GM12878 (cell line): ENCODE measurements at regions not wholly inside any gene's neighbourhood (a gene's known extent, or its start where the extent isn't known, plus 50 kb on each side); places are given as distances from the start of the nearest gene placed in this dataset.

Source experiments
- ESRRA ChIP-seq: IDR thresholded peaks from 2 replicates; pipeline ENCODE4 v1.6.1; 2012; ENCODE audit warnings: mild to moderate bottlenecking, low read length, improper control_type of control experiment
- EZH2 ChIP-seq: IDR thresholded peaks from 2 replicates; pipeline ENCODE4 v1.6.1; 2012; ENCODE audit warnings: low read depth, mild to moderate bottlenecking, control low read depth, inconsistent platforms, low read length, borderline replicate concordance; ENCODE audit not compliant: control insufficient read depth
- KDM1A ChIP-seq: fragments of 200-600 bp; sonication (generic); IDR thresholded peaks from 2 replicates; pipeline ENCODE4 v1.6.1; 2016; ENCODE audit warnings: borderline replicate concordance
- NBN ChIP-seq: fragments of 450-650 bp; IDR thresholded peaks from 2 replicates; pipeline ENCODE4 v1.6.1; 2016
- NFYA ChIP-seq: IDR thresholded peaks from 2 replicates; pipeline ENCODE4 v1.6.1; 2011; ENCODE audit warnings: low read depth, mild to moderate bottlenecking, low read length, improper control_type of control experiment, borderline replicate concordance
- POLR2AphosphoS5 ChIP-seq: IDR thresholded peaks from 2 replicates; pipeline ENCODE4 v1.6.1; 2011; ENCODE audit warnings: mild to moderate bottlenecking, low read length, inconsistent platforms
- RAD21 ChIP-seq: IDR thresholded peaks from 2 replicates; pipeline ENCODE4 v1.6.1; 2011; ENCODE audit warnings: mild to moderate bottlenecking, low read depth, low read length, moderate library complexity; ENCODE audit not compliant: insufficient read depth
- RB1 ChIP-seq: fragments of 450-650 bp; formaldehyde crosslinking; IDR thresholded peaks from 2 replicates; pipeline ENCODE4 v1.6.1; 2017; ENCODE audit warnings: mild to moderate bottlenecking, borderline replicate concordance
- RELA ChIP-seq: fragments of 450-650 bp; IDR thresholded peaks from 2 replicates; pipeline ENCODE4 v1.8.0; 2014; ENCODE audit warnings: borderline replicate concordance; ENCODE audit not compliant: partially characterized antibody
- ZNF274 ChIP-seq: IDR thresholded peaks from one replicate; pipeline ENCODE4 v1.8.0; 2011; ENCODE audit not compliant: insufficient read length, insufficient read depth
- ZSCAN29 ChIP-seq: fragments of 450-650 bp; IDR thresholded peaks from 2 replicates; pipeline ENCODE4 v1.6.1; 2017; ENCODE audit warnings: mild to moderate bottlenecking, moderate library complexity
- TF ChIP-seq, protein P1 (sequence below): IDR thresholded peaks from 2 replicates; pipeline ENCODE4 v1.6.1; 2012; ENCODE audit warnings: low read depth, low read length, improper control_type of control experiment
- TF ChIP-seq, protein P2 (sequence below): IDR thresholded peaks from 2 replicates; pipeline ENCODE4 v1.6.1; 2012; ENCODE audit warnings: mild to moderate bottlenecking, low read depth, low read length
- TF ChIP-seq, protein P3 (sequence below), 3 experiments: IDR thresholded peaks in 2 of 3; conservative IDR thresholded peaks in 1 of 3; 2 replicates each; pipeline ENCODE4 v1.5.1; 2011; ENCODE audit warnings: low read depth in 3 of 3, low read length in 3 of 3, mild to moderate bottlenecking in 3 of 3, control low read depth in 2 of 3, moderate library complexity in 2 of 3, inconsistent platforms in 1 of 3, mixed read lengths in 1 of 3; ENCODE audit not compliant: control insufficient read depth in 2 of 3, insufficient read depth in 1 of 3; ENCODE audit errors: extremely low read depth in 1 of 3

DNA sequence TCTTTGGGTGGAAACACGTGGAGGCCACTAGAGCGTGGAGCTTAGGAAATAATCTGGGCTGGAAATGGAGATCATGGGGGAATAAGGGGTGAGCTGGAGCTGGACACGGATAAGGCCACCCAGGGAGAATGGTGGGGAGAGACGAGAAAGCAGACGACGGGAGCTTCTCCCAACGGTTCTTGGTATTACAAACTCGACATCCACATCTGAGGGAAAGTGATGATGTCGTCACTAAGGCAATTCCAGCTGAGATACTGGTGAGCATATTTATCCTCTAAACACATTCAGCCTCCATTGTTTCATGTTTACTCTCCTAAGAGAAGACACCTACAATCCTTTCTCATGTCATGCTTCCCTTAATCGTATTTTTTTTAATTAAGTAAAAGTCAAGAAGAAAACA is 50.2 kb upstream of the SNX9 start:
- TF ChIP-seq NBN (no peak), RAD21 (no peak), EZH2 (no peak), ZSCAN29 (no peak), KDM1A (no peak), ZNF274 (no peak), ESRRA (no peak), RELA (no peak), POLR2AphosphoS5 (no peak), NFYA (no peak), RB1 (no peak)
- TF ChIP-seq, protein P1, sequence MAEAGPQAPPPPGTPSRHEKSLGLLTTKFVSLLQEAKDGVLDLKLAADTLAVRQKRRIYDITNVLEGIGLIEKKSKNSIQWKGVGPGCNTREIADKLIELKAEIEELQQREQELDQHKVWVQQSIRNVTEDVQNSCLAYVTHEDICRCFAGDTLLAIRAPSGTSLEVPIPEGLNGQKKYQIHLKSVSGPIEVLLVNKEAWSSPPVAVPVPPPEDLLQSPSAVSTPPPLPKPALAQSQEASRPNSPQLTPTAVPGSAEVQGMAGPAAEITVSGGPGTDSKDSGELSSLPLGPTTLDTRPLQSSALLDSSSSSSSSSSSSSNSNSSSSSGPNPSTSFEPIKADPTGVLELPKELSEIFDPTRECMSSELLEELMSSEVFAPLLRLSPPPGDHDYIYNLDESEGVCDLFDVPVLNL = no peak
- TF ChIP-seq, protein P2, sequence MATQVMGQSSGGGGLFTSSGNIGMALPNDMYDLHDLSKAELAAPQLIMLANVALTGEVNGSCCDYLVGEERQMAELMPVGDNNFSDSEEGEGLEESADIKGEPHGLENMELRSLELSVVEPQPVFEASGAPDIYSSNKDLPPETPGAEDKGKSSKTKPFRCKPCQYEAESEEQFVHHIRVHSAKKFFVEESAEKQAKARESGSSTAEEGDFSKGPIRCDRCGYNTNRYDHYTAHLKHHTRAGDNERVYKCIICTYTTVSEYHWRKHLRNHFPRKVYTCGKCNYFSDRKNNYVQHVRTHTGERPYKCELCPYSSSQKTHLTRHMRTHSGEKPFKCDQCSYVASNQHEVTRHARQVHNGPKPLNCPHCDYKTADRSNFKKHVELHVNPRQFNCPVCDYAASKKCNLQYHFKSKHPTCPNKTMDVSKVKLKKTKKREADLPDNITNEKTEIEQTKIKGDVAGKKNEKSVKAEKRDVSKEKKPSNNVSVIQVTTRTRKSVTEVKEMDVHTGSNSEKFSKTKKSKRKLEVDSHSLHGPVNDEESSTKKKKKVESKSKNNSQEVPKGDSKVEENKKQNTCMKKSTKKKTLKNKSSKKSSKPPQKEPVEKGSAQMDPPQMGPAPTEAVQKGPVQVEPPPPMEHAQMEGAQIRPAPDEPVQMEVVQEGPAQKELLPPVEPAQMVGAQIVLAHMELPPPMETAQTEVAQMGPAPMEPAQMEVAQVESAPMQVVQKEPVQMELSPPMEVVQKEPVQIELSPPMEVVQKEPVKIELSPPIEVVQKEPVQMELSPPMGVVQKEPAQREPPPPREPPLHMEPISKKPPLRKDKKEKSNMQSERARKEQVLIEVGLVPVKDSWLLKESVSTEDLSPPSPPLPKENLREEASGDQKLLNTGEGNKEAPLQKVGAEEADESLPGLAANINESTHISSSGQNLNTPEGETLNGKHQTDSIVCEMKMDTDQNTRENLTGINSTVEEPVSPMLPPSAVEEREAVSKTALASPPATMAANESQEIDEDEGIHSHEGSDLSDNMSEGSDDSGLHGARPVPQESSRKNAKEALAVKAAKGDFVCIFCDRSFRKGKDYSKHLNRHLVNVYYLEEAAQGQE = no peak
- TF ChIP-seq, protein P3, sequence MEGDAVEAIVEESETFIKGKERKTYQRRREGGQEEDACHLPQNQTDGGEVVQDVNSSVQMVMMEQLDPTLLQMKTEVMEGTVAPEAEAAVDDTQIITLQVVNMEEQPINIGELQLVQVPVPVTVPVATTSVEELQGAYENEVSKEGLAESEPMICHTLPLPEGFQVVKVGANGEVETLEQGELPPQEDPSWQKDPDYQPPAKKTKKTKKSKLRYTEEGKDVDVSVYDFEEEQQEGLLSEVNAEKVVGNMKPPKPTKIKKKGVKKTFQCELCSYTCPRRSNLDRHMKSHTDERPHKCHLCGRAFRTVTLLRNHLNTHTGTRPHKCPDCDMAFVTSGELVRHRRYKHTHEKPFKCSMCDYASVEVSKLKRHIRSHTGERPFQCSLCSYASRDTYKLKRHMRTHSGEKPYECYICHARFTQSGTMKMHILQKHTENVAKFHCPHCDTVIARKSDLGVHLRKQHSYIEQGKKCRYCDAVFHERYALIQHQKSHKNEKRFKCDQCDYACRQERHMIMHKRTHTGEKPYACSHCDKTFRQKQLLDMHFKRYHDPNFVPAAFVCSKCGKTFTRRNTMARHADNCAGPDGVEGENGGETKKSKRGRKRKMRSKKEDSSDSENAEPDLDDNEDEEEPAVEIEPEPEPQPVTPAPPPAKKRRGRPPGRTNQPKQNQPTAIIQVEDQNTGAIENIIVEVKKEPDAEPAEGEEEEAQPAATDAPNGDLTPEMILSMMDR (IDR thresholded peaks at IDR 0.05 in 2 of 3, conservative IDR thresholded peaks at IDR 0.05 in 1 of 3; ENCODE audit: control insufficient read depth in 2 of 3, extremely low read depth in 1 of 3, insufficient read depth in 1 of 3, low read depth in 3 of 3, low read length in 3 of 3) = no peak
